Caki2 (cell line): ENCODE measurements at regions not wholly inside any gene's neighbourhood (a gene's known extent, or its start where the extent isn't known, plus 50 kb on each side); places are given as distances from the start of the nearest gene placed in this dataset.

Experiments
- DNase-seq: peaks from one replicate; pipeline ENCODE4 v3.0.0-alpha.2; 2015; ENCODE audit warnings: low read depth
- in situ Hi-C: cut with HindIII; loops from 2 replicates; pipeline ENCODE4 v1.10.0; 2016; ENCODE audit warnings: low sequenced_read_pairs, low pct_unique_long_range_greater_than_20kb, mixed read lengths

DNA sequence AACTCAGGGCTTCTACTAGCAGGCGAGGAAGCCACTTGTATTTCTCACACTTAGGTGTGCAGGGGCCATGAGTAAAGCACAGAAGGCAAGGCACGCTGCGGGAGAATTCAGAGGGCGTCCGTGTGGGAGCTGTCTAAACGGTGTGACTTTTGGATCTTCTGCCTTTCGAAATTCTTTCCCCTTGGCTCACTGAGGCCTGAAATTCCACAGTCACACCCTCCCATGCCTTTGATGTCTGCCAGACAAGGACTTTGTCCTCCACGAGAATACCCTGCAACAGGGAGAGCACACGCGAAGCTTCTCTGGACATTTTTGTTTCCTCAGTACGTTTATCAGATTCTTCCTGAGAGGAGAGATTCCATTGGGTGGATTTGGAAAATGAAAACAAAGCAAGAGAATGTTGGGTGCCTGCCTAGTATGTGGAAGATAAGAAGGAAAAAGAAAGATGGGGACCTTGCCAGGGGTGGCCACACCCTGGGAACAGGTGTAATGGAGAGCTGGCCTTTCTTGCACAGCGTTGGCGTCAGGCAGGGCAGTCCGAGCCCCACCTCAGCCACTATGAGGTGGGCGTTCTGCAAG, 235.7 kb downstream of the MYLK4 start:
- in situ Hi-C loops, result no loop called here
- peak; percentile 30 for DNase-seq

GRCh38 chr6:2512802-2513201, 237.9 kb downstream of the MYLK4 start:
- DNase-seq, result no peak
- in situ Hi-C loops, result no loop called here

DNA sequence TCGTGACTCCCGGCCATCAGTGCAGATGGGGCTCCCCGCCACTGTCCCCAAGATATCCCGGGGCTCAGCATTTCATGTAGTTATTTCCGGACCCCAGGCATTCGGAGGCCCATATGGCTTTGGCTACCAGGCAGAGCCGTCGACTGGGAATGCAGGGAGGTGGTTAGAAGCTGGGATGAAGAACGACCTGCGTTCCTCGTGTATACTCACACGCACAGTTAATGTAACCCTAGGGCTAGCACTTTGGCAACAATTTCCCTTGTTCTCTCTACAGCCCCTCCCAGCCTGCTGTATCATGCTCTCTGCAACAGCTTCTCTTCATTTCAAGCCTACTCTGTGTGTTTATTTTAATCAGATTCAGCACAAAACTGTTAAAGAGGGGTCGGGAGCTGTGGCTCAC, 240.4 kb downstream of the MYLK4 start:
- DNase-seq, result no peak
- in situ Hi-C loops, result no loop called here

DNA sequence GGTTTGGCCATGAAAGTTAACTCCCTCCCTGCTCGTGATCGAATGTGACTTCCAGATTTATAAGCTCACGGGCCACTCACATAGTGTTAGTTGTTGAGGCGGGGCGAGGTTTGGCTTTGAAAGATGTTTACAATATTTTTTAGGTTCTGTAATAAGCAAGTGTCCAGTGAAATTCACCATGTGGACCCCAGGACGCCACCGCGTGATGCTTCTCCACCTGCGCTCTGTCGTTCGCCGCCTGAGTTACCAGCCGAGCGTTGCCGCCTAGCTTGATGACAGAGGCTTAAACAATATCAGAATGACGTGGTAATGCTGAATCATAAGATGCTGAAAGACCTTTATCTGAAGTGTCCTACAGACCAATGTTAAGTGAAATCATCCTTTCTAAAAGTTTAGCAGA, 241.0 kb downstream of the MYLK4 start:
- DNase-seq, result no peak
- in situ Hi-C loops, result no loop called here

DNA sequence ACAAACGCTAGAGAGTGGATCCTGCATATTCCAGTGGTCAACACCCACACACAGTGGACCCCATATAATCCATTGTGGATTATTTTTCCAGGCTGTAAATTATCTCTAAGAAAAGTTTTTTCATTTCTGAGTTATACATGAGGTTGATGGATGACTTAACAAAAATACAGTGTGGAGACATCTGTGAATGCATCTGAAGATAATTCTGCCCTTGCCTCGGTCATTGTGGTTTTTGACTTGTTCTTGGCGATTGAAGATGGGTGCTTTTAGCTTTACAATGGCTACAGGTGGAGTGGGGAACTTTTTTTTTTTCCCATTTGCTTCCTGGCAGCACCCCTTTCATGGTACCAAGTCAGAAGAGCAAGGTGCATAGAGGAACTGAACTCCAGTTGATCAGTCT, 242.7 kb downstream of the MYLK4 start:
- in situ Hi-C loops, result no loop called here
- DNase-seq, result no peak

DNA sequence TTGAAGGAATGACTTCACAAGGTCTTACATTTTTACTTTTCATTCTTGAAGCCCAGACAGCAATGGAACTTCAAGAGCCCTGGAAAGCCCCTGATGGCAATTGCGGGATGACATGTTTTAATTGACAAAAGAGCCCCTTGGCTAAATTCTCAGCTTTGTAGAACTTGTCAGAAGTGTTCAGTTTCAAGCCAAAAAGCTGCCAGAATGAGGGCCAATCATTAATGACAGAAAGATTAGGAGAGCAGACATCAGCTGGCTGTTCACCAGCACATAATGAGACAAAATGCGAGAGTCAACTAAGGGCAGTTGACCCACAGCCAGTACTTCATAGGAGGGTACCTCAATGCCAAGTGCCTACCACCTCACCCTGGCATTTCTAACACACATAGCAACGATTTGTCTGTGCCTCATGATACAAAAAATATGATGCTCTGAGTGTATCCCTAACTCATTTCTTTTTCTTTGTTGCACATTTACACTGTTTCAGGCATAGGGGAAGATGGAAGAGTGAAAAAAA, 243.1 kb downstream of the MYLK4 start:
- in situ Hi-C loops, result no loop called here

GRCh38 chr6:2507016-2507415, 243.7 kb downstream of the MYLK4 start:
- DNase-seq, result no peak
- in situ Hi-C loops, result no loop called here

More for the DNA sequence above, 243.1 kb downstream of the MYLK4 start:
- DNase-seq, result no peak

- in situ Hi-C loops, result no loop called here
- no peak for DNase-seq
These were observed 245.1 kb downstream of the MYLK4 start for GRCh38 chr6:2505624-2506023.

DNA sequence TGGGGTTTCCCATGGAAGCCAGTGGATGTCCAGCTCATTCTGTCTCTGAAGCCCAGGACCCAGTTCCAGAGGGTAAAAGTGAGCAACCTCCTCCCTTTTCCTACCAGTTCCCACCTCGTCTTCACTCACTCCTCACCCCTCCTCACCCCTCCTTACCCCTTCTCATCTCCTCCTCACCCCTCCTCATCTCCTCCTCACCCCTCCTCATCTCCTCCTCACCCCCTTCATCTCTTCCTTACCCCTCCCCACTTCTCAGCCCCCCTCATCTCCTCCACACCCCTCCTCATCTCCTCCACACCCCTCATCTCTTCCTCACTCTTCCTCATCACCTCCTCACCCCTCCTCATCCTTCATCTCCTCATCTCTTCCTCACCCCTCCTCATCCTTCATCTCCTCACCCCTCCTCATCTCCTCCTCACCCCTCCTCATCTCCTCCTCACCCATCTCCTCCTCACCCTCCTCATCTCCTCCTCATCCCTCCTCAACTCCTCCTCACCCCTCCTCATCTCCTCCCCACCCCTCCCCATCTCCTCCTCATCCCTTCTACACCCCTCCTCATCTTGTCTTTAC, 246.1 kb downstream of the MYLK4 start:
- no peak for DNase-seq

GRCh38 chr6:2503816-2504494, 246.8 kb downstream of the MYLK4 start:
- no peak for DNase-seq
- in situ Hi-C loops, result no loop called here

More for the DNA sequence above, 246.1 kb downstream of the MYLK4 start:
- in situ Hi-C loops, result no loop called here

DNA sequence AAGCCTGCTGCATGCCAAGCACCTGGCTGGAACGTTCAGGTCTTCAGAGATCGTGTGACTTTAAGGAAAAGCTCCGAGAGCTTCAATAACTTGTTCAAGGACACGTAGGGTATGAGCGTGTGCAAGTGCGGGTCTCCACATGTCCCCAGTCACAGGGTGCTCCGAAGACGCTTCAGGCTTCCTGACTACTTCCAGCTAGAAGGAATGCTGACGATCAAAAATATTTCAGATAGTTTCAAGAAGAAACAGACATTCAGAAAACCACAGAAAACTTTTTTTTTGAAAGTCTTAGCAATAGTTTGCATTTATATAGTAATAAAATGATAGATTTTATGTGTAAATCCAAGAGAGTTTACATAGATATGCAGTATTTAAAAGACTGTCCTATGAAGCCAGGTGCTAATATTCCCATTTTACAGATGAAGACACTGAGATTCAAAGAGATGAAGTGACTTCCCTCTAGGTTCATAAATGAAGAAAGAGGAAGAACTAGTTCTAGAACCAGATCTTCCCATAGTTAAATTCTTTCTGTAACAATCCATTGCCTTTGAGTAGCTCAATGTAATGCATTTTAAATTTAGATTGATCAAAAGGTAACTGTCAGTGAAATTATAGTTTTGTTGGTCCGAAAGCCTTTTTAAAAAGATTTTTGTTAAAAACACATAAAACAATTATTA, 247.6 kb downstream of the MYLK4 start:
- DNase-seq, result no peak
- in situ Hi-C loops, result no loop called here

- no peak for DNase-seq
- in situ Hi-C loops, result no loop called here
These were observed 248.4 kb downstream of the MYLK4 start for GRCh38 chr6:2502096-2502997.

DNA sequence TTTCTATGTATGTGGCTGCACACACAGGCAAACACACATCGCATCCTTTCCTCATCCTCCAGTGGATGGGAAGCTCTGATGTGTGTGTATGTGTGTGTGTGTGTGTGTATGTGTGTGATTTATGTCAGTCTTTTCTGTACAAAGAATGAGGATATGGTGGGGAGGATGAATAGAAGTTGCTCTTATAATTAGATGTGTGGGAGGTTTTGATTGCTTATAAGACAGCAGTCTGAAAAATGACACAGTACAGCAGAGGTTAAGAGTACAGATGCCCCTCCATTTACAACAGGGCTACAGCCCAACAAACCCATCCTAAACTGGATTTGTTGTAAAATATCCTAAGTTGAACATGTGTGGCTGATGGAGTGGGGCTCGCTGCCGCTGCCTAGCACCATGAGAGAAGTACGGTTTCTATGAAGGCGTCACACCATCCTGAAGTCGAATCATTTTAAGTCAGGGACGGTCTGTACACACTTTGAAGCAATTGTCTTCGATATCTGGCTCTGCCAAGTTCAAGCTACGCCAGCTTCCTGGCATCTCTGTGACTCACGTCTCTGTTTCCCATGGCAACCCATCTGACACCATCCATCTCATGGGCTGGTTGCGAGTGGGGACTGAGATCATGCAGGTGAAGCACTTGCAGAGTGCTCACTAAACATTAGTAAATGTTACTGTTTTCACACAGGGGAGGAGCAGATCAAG, 252.6 kb downstream of the MYLK4 start:
- in situ Hi-C loops, result no loop called here
- DNase-seq, result peak; percentile 19

DNA sequence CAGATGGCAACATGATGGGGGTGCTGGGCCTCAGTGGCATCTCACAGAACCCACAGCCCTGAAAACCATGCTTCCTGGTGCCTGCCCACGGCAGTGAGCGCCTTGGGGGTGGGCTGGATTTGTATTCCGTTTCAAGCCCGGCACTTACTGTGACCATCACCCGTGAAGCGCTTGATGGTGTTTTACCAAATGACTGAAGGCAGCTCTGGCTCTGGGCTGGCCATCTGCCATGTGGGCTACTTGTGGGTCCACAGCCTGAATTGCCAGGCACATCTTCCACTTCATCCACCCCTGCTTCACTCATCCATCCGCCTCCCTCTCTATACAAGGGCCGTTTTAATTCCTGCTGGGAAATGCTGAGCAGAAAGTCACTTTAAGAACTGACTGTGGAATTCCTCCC, 250.9 kb upstream of the GMDS start:
- no peak for DNase-seq
- in situ Hi-C loops, result no loop called here

GRCh38 chr6:2492686-2493523, 247.5 kb upstream of the GMDS start:
- DNase-seq, result no peak
- in situ Hi-C loops, result no loop called here

GRCh38 chr6:2491137-2491536, 245.7 kb upstream of the GMDS start:
- no peak for DNase-seq
- in situ Hi-C loops, result no loop called here

- in situ Hi-C loops, result no loop called here
- no peak for DNase-seq
These were observed 243.2 kb upstream of the GMDS start for GRCh38 chr6:2488578-2488977.
